ENCODE measurements at regions not wholly inside any gene's neighbourhood (a gene's known extent, or its start where the extent isn't known, plus 50 kb on each side); places are given as distances from the start of the nearest gene placed in this dataset.
"Not testable (repeated sequence)": the region's sequence is repeated elsewhere in the genome, so short reads cannot be mapped to it uniquely, and the experiment has no call there.

GRCh38 chr18:14944838-14945237, 196.9 kb downstream of the ANKRD30B start:
- H3K27ac ChIP-seq (ENCODE audit: insufficient read depth, low read length), result no peak overlapping the region
- H3K27me3 ChIP-seq (ENCODE audit: control insufficient read depth, insufficient read depth, low read length), result no peaks in the 10 kb centered on the region
- H2AFZ ChIP-seq (ENCODE audit: low read length), result no peak overlapping the region
- no peak for TF ChIP-seq CTCF (conservative IDR thresholded peaks at IDR 0.05 in 1 of 2, IDR thresholded peaks at IDR 0.05 in 1 of 2; ENCODE audit: low read depth in 1 of 2, low read length in 2 of 2)
- no peak for TF ChIP-seq EZH2 (IDR thresholded peaks at IDR 0.05; ENCODE audit: low read length, missing control alignments)
- no peaks in the 10 kb centered on the region for H3K9me3 ChIP-seq (ENCODE audit: control insufficient read depth, insufficient read depth, low read depth, low read length)
- no peaks in the 10 kb centered on the region for H3K36me3 ChIP-seq (ENCODE audit: control insufficient read depth, insufficient read depth, low read length)
- H3K9ac ChIP-seq (ENCODE audit: insufficient read depth, low read length), result no peak overlapping the region
- no peaks in the 10 kb centered on the region for H3K79me2 ChIP-seq (ENCODE audit: control insufficient read depth, insufficient read depth, low read length)
- no peak for DNase-seq (ENCODE audit: low read depth in 2 of 2)
- H3K4me3 ChIP-seq (replicated peaks in 1 of 4; ENCODE audit: control extremely low read depth in 1 of 4, insufficient read depth in 1 of 4, low read depth in 3 of 4, low read length in 4 of 4), result no peak overlapping the region
- no peaks in the 10 kb centered on the region for H3K4me1 ChIP-seq (ENCODE audit: control insufficient read depth, extremely low read depth, insufficient read depth, low read length)
- no peak overlapping the region for H3K4me2 ChIP-seq (ENCODE audit: extremely low read depth, insufficient read depth, low read length)
- no peaks in the 10 kb centered on the region for H4K20me1 ChIP-seq (ENCODE audit: control insufficient read depth, extremely low read depth, insufficient read depth, low read length)

- no peaks in the 10 kb centered on the region for H3K4me1 ChIP-seq (ENCODE audit: control insufficient read depth, extremely low read depth, insufficient read depth, low read length)
- H3K79me2 ChIP-seq (ENCODE audit: control insufficient read depth, insufficient read depth, low read length), result no peaks in the 10 kb centered on the region
- H3K27ac ChIP-seq (ENCODE audit: insufficient read depth, low read length), result no peak overlapping the region
- H3K9me3 ChIP-seq (ENCODE audit: control insufficient read depth, insufficient read depth, low read depth, low read length), result no peaks in the 10 kb centered on the region
- no peak overlapping the region for H2AFZ ChIP-seq (ENCODE audit: low read length)
- no peak for DNase-seq (ENCODE audit: low read depth in 2 of 2)
- no peaks in the 10 kb centered on the region for H4K20me1 ChIP-seq (ENCODE audit: control insufficient read depth, extremely low read depth, insufficient read depth, low read length)
- no peak for TF ChIP-seq EZH2 (IDR thresholded peaks at IDR 0.05; ENCODE audit: low read length, missing control alignments)
- no peak for TF ChIP-seq CTCF (conservative IDR thresholded peaks at IDR 0.05 in 1 of 2, IDR thresholded peaks at IDR 0.05 in 1 of 2; ENCODE audit: low read depth in 1 of 2, low read length in 2 of 2)
- H3K9ac ChIP-seq (ENCODE audit: insufficient read depth, low read length), result no peak overlapping the region
- H3K27me3 ChIP-seq (ENCODE audit: control insufficient read depth, insufficient read depth, low read length), result no peaks in the 10 kb centered on the region
- H3K4me3 ChIP-seq (replicated peaks in 1 of 4; ENCODE audit: control extremely low read depth in 1 of 4, insufficient read depth in 1 of 4, low read depth in 3 of 4, low read length in 4 of 4), result no peak overlapping the region
- H3K4me2 ChIP-seq (ENCODE audit: extremely low read depth, insufficient read depth, low read length), result no peak overlapping the region
- no peaks in the 10 kb centered on the region for H3K36me3 ChIP-seq (ENCODE audit: control insufficient read depth, insufficient read depth, low read length)
Observed at GRCh38 chr18:14945286-14945685, 197.3 kb downstream of the ANKRD30B start.

GRCh38 chr18:14945984-14946383, 198.0 kb downstream of the ANKRD30B start:
- Histone ChIP-seq H3K79me2 (ENCODE audit: control insufficient read depth, insufficient read depth, low read length) (no peaks in the 10 kb centered on the region), H3K9me3 (ENCODE audit: control insufficient read depth, insufficient read depth, low read depth, low read length) (no peaks in the 10 kb centered on the region), H3K9ac (ENCODE audit: insufficient read depth, low read length) (no peak overlapping the region), H3K4me1 (ENCODE audit: control insufficient read depth, extremely low read depth, insufficient read depth, low read length) (no peaks in the 10 kb centered on the region), H3K27ac (ENCODE audit: insufficient read depth, low read length) (no peak overlapping the region), H2AFZ (ENCODE audit: low read length) (no peak overlapping the region), H3K27me3 (ENCODE audit: control insufficient read depth, insufficient read depth, low read length) (no peaks in the 10 kb centered on the region), H3K36me3 (ENCODE audit: control insufficient read depth, insufficient read depth, low read length) (no peaks in the 10 kb centered on the region), H3K4me3 (replicated peaks in 1 of 4; ENCODE audit: control extremely low read depth in 1 of 4, insufficient read depth in 1 of 4, low read depth in 3 of 4, low read length in 4 of 4) (no peak overlapping the region), H4K20me1 (ENCODE audit: control insufficient read depth, extremely low read depth, insufficient read depth, low read length) (no peaks in the 10 kb centered on the region), H3K4me2 (ENCODE audit: extremely low read depth, insufficient read depth, low read length) (no peak overlapping the region)
- no peak for DNase-seq (ENCODE audit: low read depth in 2 of 2)
- TF ChIP-seq EZH2 (IDR thresholded peaks at IDR 0.05; ENCODE audit: low read length, missing control alignments) (no peak), CTCF (conservative IDR thresholded peaks at IDR 0.05 in 1 of 2, IDR thresholded peaks at IDR 0.05 in 1 of 2; ENCODE audit: low read depth in 1 of 2, low read length in 2 of 2) (no peak)

DNA sequence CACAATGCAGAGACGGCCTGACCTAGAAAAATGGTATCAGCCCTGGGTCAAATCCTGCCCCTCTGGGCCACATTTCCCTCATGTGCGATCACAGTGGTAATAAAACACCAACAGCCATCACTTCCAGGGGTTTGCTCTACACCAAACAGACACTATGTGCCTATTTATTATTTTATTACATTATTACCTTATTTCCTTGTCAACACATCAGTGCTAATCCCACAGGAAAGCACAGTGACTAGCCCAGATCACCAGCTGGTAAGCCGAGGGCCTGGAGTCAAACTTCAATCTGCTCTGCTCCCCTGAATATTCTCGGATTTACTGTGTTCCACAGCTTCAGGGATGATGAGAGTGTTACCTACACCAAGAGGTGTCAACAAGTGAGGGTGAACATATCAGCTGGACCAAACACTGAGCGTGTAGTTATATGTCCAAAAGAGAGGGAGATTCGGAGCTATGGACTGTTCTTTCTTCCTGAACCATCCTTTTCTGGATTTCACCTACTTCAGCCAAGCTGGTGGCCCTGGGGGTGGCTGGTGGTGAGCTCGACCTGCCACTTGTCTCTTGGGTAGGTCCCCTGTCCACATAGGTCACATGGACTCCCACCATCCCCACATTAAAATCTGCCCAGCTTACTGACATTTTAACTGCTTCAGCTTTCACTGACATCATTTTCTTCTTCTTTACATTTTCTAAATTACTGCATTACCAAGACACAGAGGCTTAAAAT, 198.9 kb downstream of the ANKRD30B start:
- H3K9me3 ChIP-seq (ENCODE audit: control insufficient read depth, insufficient read depth, low read depth, low read length); H4K20me1 ChIP-seq (ENCODE audit: control insufficient read depth, extremely low read depth, insufficient read depth, low read length); H3K27ac ChIP-seq (ENCODE audit: insufficient read depth, low read length); DNase-seq (ENCODE audit: low read depth in 2 of 2); H2AFZ ChIP-seq (ENCODE audit: low read length); H3K9ac ChIP-seq (ENCODE audit: insufficient read depth, low read length); H3K79me2 ChIP-seq (ENCODE audit: control insufficient read depth, insufficient read depth, low read length); H3K4me3 ChIP-seq (replicated peaks in 1 of 4; ENCODE audit: control extremely low read depth in 1 of 4, insufficient read depth in 1 of 4, low read depth in 3 of 4, low read length in 4 of 4); H3K27me3 ChIP-seq (ENCODE audit: control insufficient read depth, insufficient read depth, low read length); H3K4me2 ChIP-seq (ENCODE audit: extremely low read depth, insufficient read depth, low read length); H3K36me3 ChIP-seq (ENCODE audit: control insufficient read depth, insufficient read depth, low read length); H3K4me1 ChIP-seq (ENCODE audit: control insufficient read depth, extremely low read depth, insufficient read depth, low read length): not testable (repeated sequence)

Data from fibroblast of lung (primary cell).